ENCODE measurements at regions not wholly inside any gene's neighbourhood (a gene's known extent, or its start where the extent isn't known, plus 50 kb on each side); places are given as distances from the start of the nearest gene placed in this dataset.

DNA sequence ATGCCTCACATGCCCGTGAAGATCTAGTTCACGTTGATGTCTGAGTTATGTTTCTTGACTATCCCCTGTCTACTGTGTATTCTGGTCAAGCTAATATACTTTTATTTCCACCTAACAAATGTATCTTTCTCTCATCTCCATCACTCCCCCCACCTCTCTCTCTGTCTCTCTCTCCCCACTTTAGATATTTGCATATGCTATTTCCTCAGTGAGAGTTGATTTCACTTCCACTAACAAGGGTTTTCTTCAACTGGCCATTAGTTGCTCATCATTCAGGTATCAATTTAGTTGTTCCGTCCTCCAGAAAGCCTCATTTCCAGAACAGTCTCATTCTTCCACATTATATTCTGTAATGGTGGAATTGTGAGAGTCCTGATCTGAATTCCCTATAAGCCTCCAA is 1777.8 kb upstream of the TENM3 start:
- no peaks in the 10 kb centered on the region for H3K36me3 Mint-ChIP-seq (ENCODE audit: low read depth)
- H3K4me3 Mint-ChIP-seq = no peak overlapping the region
- no peak for TF ChIP-seq CTCF (IDR thresholded peaks at IDR 0.05; ENCODE audit: unreplicated experiment in 3 of 3)
- H3K9me3 Mint-ChIP-seq = peaks cover 4% of the 10 kb centered on the region
- no peak overlapping the region for H3K27ac Mint-ChIP-seq
- H3K27me3 Mint-ChIP-seq (ENCODE audit: low read depth) = no peaks in the 10 kb centered on the region
- no peaks in the 10 kb centered on the region for H3K4me1 Mint-ChIP-seq

GRCh38 chr4:180483036-180483435 is 1760.2 kb upstream of the TENM3 start:
- H3K27me3 Mint-ChIP-seq (ENCODE audit: low read depth) = no peaks in the 10 kb centered on the region
- H3K36me3 Mint-ChIP-seq (ENCODE audit: low read depth) = no peaks in the 10 kb centered on the region
- no peak overlapping the region for H3K27ac Mint-ChIP-seq
- no peak overlapping the region for H3K4me3 Mint-ChIP-seq
- H3K4me1 Mint-ChIP-seq = no peaks in the 10 kb centered on the region
- no peaks in the 10 kb centered on the region for H3K9me3 Mint-ChIP-seq
- no peak for TF ChIP-seq CTCF (IDR thresholded peaks at IDR 0.05; ENCODE audit: unreplicated experiment in 3 of 3)

GRCh38 chr4:180485407-180485806 is 1757.8 kb upstream of the TENM3 start:
- Mint-ChIP-seq H3K4me1 (no peaks in the 10 kb centered on the region), H3K9me3 (no peaks in the 10 kb centered on the region), H3K27ac (no peak overlapping the region), H3K36me3 (ENCODE audit: low read depth) (no peaks in the 10 kb centered on the region), H3K27me3 (ENCODE audit: low read depth) (no peaks in the 10 kb centered on the region), H3K4me3 (no peak overlapping the region)
- no peak for TF ChIP-seq CTCF (IDR thresholded peaks at IDR 0.05; ENCODE audit: unreplicated experiment in 3 of 3)

- Mint-ChIP-seq H3K27me3 (ENCODE audit: low read depth) (no peaks in the 10 kb centered on the region), H3K36me3 (ENCODE audit: low read depth) (no peaks in the 10 kb centered on the region), H3K4me3 (no peak overlapping the region), H3K4me1 (no peaks in the 10 kb centered on the region), H3K27ac (no peak overlapping the region), H3K9me3 (no peaks in the 10 kb centered on the region)
- no peak for TF ChIP-seq CTCF (IDR thresholded peaks at IDR 0.05; ENCODE audit: unreplicated experiment in 3 of 3)
Measured at GRCh38 chr4:180486342-180486741, 1756.9 kb upstream of the TENM3 start.

DNA sequence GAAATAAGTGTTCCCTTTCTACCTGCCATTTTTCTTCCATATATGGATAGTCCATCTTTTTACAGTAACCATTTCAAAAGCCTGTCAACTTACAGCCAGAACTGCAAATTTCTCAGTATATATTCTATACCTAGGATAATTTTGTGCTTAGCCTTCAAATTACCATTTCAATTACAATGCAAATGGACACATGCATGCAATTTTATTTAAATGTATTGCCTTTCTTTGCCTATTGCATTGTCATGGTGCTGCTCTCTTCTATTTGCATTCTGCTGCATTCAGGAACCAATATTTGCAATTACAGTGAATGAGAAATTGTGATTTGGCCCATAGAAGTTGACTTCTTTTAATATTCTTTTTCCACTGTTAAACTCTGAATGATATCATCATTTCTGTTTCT is 1753.4 kb upstream of the TENM3 start:
- Mint-ChIP-seq H3K27me3 (ENCODE audit: low read depth) (no peaks in the 10 kb centered on the region), H3K27ac (no peak overlapping the region), H3K9me3 (peaks cover 11% of the 10 kb centered on the region), H3K4me3 (no peak overlapping the region), H3K4me1 (no peaks in the 10 kb centered on the region), H3K36me3 (ENCODE audit: low read depth) (no peaks in the 10 kb centered on the region)
- TF ChIP-seq CTCF (IDR thresholded peaks at IDR 0.05; ENCODE audit: unreplicated experiment in 3 of 3) = no peak

DNA sequence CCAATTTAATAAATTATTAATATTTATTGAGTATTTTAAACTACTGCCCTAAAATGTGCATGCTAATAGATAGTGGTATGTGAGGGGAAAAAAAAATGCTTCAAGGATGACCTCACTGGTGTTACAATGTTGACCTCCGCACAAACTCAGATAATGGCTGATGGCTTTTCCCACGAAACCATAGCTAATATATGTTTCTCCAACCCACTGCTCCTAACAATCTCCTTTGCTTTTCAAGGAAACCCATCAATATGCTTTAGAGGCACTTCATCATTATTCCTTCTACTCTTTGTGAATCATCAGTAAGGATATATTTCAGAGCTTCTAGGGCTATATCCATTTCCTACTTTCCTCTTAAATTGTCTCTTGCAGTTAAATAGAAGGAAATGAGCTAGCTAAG is 1752.0 kb upstream of the TENM3 start:
- no peaks in the 10 kb centered on the region for H3K27me3 Mint-ChIP-seq (ENCODE audit: low read depth)

More for the DNA sequence above, 1752.0 kb upstream of the TENM3 start:
- Mint-ChIP-seq H3K27ac (no peak overlapping the region), H3K36me3 (ENCODE audit: low read depth) (no peaks in the 10 kb centered on the region), H3K4me3 (no peak overlapping the region), H3K9me3 (peaks cover 11% of the 10 kb centered on the region), H3K4me1 (no peaks in the 10 kb centered on the region)
- TF ChIP-seq CTCF (IDR thresholded peaks at IDR 0.05; ENCODE audit: unreplicated experiment in 3 of 3) = no peak
